IMR-90 (cell line): ENCODE measurements at regions not wholly inside any gene's neighbourhood (a gene's known extent, or its start where the extent isn't known, plus 50 kb on each side); places are given as distances from the start of the nearest gene placed in this dataset.

Source experiments
- ATAC-seq: fragments of 200-7000 bp; cut with Tn5 transposase; 2 replicates; pipeline ENCODE4 v1.9.1; 2020; ENCODE audit warnings: low read depth, mild to moderate bottlenecking, moderate library complexity
- BruUV-seq: library from RNA; stranded (reverse); fragments of 400-500 nt; replicated peaks from 2 replicates; lab custom pipeline; 2021; lab: Mats Ljungman, UMichigan
- CTCF ChIA-PET: fragments of 300-600 bp; formaldehyde crosslinking; extraction: SDS; loops from one replicate; lab custom pipeline; 2021; ENCODE audit warnings: antibody characterized with exemption; lab: Yijun Ruan, JAX
- POLR2A ChIA-PET: fragments of 300-600 bp; sonication (Branson Sonifier 250); formaldehyde crosslinking; loops from one replicate; lab custom pipeline; 2022; ENCODE audit warnings: antibody characterized with exemption; ENCODE audit not compliant: unreplicated experiment; lab: Charles Lee
- DNase-seq: peaks from one replicate; pipeline ENCODE4 v3.0.0; 2013
- H2AFZ ChIP-seq: replicated peaks from 2 replicates; pipeline ENCODE3; 2013; ENCODE audit warnings: low read length, mild to moderate bottlenecking; ENCODE audit not compliant: poor library complexity
- H2AK5ac ChIP-seq: 2 replicates; pipeline ENCODE4 v1.6.1; 2013; ENCODE audit warnings: low read depth, low read length, inconsistent platforms
- H2AK9ac ChIP-seq: replicated peaks from 2 replicates; pipeline ENCODE3; 2013; ENCODE audit warnings: mild to moderate bottlenecking, low read depth, low read length, moderate library complexity; ENCODE audit not compliant: poor library complexity
- H2BK120ac ChIP-seq: 2 replicates; pipeline ENCODE4 v1.6.1; 2013; ENCODE audit warnings: low read depth, low read length, inconsistent platforms
- H2BK15ac ChIP-seq: 3 replicates; pipeline ENCODE4 v1.6.1; 2013; ENCODE audit warnings: low read depth, low read length, inconsistent platforms
- H2BK20ac ChIP-seq: 2 replicates; pipeline ENCODE4 v1.6.1; 2013; ENCODE audit warnings: low read depth, mild to moderate bottlenecking, inconsistent platforms, low read length, moderate library complexity
- H2BK5ac ChIP-seq: 2 replicates; pipeline ENCODE4 v1.6.1; 2013; ENCODE audit warnings: mild to moderate bottlenecking, low read depth, low read length, inconsistent platforms; ENCODE audit not compliant: poor library complexity, severe bottlenecking
- H3K14ac ChIP-seq: replicated peaks from 2 replicates; pipeline ENCODE4 v1.6.1; 2013; ENCODE audit warnings: low read depth, low read length, inconsistent platforms
- H3K18ac ChIP-seq: 2 replicates; pipeline ENCODE4 v1.6.1; 2013; ENCODE audit warnings: low read depth, low read length, control low read depth
- H3K23ac ChIP-seq: 2 replicates; pipeline ENCODE4 v1.6.1; 2013; ENCODE audit warnings: low read depth, low read length, inconsistent platforms
- H3K27ac ChIP-seq: 2 replicates; pipeline ENCODE4 v1.5.1; 2013; ENCODE audit warnings: mild to moderate bottlenecking, control low read depth, low read length; ENCODE audit not compliant: insufficient read depth
- H3K27me3 ChIP-seq: 2 replicates; pipeline ENCODE4 v1.6.1; 2013; ENCODE audit warnings: low read length; ENCODE audit not compliant: control insufficient read depth, insufficient read depth
- H3K36me3 ChIP-seq: 2 replicates; pipeline ENCODE4 v1.6.1; 2013; ENCODE audit warnings: low read length, mixed read lengths; ENCODE audit not compliant: control insufficient read depth, insufficient read depth
- H3K4ac ChIP-seq: 2 replicates; pipeline ENCODE4 v1.6.1; 2013; ENCODE audit warnings: low read depth, low read length, inconsistent platforms
- H3K4me1 ChIP-seq: 2 replicates; pipeline ENCODE4 v1.6.1; 2013; ENCODE audit warnings: low read length, mixed read lengths; ENCODE audit not compliant: control insufficient read depth, insufficient read depth
- H3K4me2 ChIP-seq: 2 replicates; pipeline ENCODE4 v1.6.1; 2013; ENCODE audit warnings: low read depth, mild to moderate bottlenecking, control low read depth, low read length, moderate library complexity
- H3K4me3 ChIP-seq: 2 replicates; pipeline ENCODE4 v1.5.1; 2013; ENCODE audit warnings: low read depth, mild to moderate bottlenecking, control low read depth, low read length, moderate library complexity; ENCODE audit not compliant: insufficient read depth
- H3K56ac ChIP-seq: 2 replicates; pipeline ENCODE4 v1.6.1; 2013; ENCODE audit warnings: low read length, inconsistent platforms; ENCODE audit not compliant: insufficient read depth; ENCODE audit errors: extremely low read depth
- H3K79me1 ChIP-seq, 2 experiments: 2 replicates each; pipeline ENCODE4 v1.6.1; 2013; ENCODE audit warnings: low read length in 2 of 2, inconsistent platforms in 1 of 2, low read depth in 1 of 2
- H3K9ac ChIP-seq: 2 replicates; pipeline ENCODE4 v1.6.1; 2013; ENCODE audit warnings: low read depth, low read length, control low read depth
- H3K9me1 ChIP-seq: 2 replicates; pipeline ENCODE4 v1.6.1; 2013; ENCODE audit warnings: low read length, inconsistent platforms; ENCODE audit not compliant: insufficient read depth
- H3K9me3 ChIP-seq: 2 replicates; pipeline ENCODE4 v1.6.1; 2013; ENCODE audit warnings: low read length; ENCODE audit not compliant: control insufficient read depth, insufficient read depth
- H4K20me1 ChIP-seq: 2 replicates; pipeline ENCODE4 v1.6.1; 2013; ENCODE audit warnings: low read length, inconsistent platforms; ENCODE audit not compliant: insufficient read depth
- H4K5ac ChIP-seq: 2 replicates; pipeline ENCODE4 v1.6.1; 2013; ENCODE audit warnings: mild to moderate bottlenecking, low read depth, low read length, control low read depth
- H4K8ac ChIP-seq, 2 experiments: 2 replicates each; pipeline ENCODE4 v1.6.1; 2013; ENCODE audit warnings: low read depth in 2 of 2, low read length in 2 of 2, control low read depth in 1 of 2, inconsistent platforms in 1 of 2
- H4K91ac ChIP-seq: 2 replicates; pipeline ENCODE4 v1.6.1; 2013; ENCODE audit warnings: low read depth, low read length, inconsistent platforms; ENCODE audit not compliant: insufficient read depth
- BHLHE40 ChIP-seq: fragments of 150-350 bp; IDR thresholded peaks from 2 replicates; pipeline ENCODE4 v1.6.1; 2016; ENCODE audit warnings: mild to moderate bottlenecking, low read depth, low read length
- CEBPB ChIP-seq: IDR thresholded peaks from 2 replicates; pipeline ENCODE4 v1.6.1; 2012; ENCODE audit warnings: low read depth, low read length, improper control_type of control experiment
- CHD1 ChIP-seq: IDR thresholded peaks from 2 replicates; pipeline ENCODE4 v1.6.1; 2012; ENCODE audit warnings: low read depth, low read length, improper control_type of control experiment
- MAFK ChIP-seq: IDR thresholded peaks from 2 replicates; pipeline ENCODE4 v1.6.1; 2012; ENCODE audit warnings: low read depth, low read length, improper control_type of control experiment
- MAZ ChIP-seq: IDR thresholded peaks from 2 replicates; pipeline ENCODE4 v1.6.1; 2012; ENCODE audit warnings: low read depth, mild to moderate bottlenecking, low read length, improper control_type of control experiment, moderate library complexity, borderline replicate concordance
- MXI1 ChIP-seq: IDR thresholded peaks from 2 replicates; pipeline ENCODE4 v1.6.1; 2012; ENCODE audit warnings: low read depth, mild to moderate bottlenecking, low read length, moderate library complexity, borderline replicate concordance
- NFE2L2 ChIP-seq: fragments of 150-350 bp; IDR thresholded peaks from 2 replicates; pipeline ENCODE4 v1.6.1; 2016; ENCODE audit warnings: low read depth, mild to moderate bottlenecking, low read length
- POLR2A ChIP-seq: IDR thresholded peaks from 2 replicates; pipeline ENCODE4 v1.6.1; 2012; ENCODE audit warnings: mild to moderate bottlenecking, low read depth, low read length
- RAD21 ChIP-seq: IDR thresholded peaks from 2 replicates; pipeline ENCODE4 v1.6.1; 2012; ENCODE audit warnings: low read length, improper control_type of control experiment
- RCOR1 ChIP-seq: IDR thresholded peaks from 2 replicates; pipeline ENCODE4 v1.6.1; 2012; ENCODE audit warnings: mild to moderate bottlenecking, low read length, improper control_type of control experiment; ENCODE audit not compliant: insufficient replicate concordance
- RFX5 ChIP-seq: IDR thresholded peaks from 2 replicates; pipeline ENCODE4 v1.8.0; 2012; ENCODE audit warnings: low read depth, mild to moderate bottlenecking, low read length, moderate library complexity
- SMC3 ChIP-seq: fragments of 150-350 bp; IDR thresholded peaks from 2 replicates; pipeline ENCODE4 v1.6.1; 2016; ENCODE audit warnings: low read depth, mild to moderate bottlenecking, antibody characterized with exemption, low read length, moderate library complexity
- WGBS, 2 experiments: methylation state at CpG; one replicate each; pipeline versions ENCODE4 v1.1.5 to v1.1.7; 2013; ENCODE audit warnings: missing lambda C conversion rate in 2 of 2; ENCODE audit not compliant: insufficient read length in 1 of 2; ENCODE audit errors: extremely low coverage in 2 of 2; 5-methylcytosine and 5-hydroxymethylcytosine counted together
- dilution Hi-C: fragments of 300-500 bp; cut with HindIII; formaldehyde crosslinking; loops from one replicate; pipeline ENCODE4 v1.14.3; 2018; ENCODE audit warnings: low sequenced_read_pairs; ENCODE audit not compliant: unreplicated experiment
- in situ Hi-C: fragments of 300-500 bp; cut with MboI; formaldehyde crosslinking; loops from 3 replicates; pipeline ENCODE4 v1.14.3; 2019; ENCODE audit warnings: low sequenced_read_pairs, inconsistent platforms, mixed read lengths
- intact Hi-C: fragments of 100-400 bp; cut with micrococcal nuclease; formaldehyde crosslinking; loops from 2 replicates; pipeline ENCODE4 v1.10.0; 2022
- TF ChIP-seq, protein P1 (sequence below): fragments of 150-350 bp; IDR thresholded peaks from 2 replicates; pipeline ENCODE4 v1.6.1; 2017; ENCODE audit warnings: mild to moderate bottlenecking, antibody characterized with exemption, low read length, low read depth
- TF ChIP-seq, protein P2 (sequence below): conservative IDR thresholded peaks from 2 replicates; pipeline ENCODE4 v1.5.1; 2012; ENCODE audit warnings: mild to moderate bottlenecking, low read depth, low read length, improper control_type of control experiment
- TF ChIP-seq, protein P3 (sequence below): fragments of 150-350 bp; IDR thresholded peaks from 2 replicates; pipeline ENCODE4 v1.6.1; 2016; ENCODE audit warnings: low read depth, mild to moderate bottlenecking, low read length, moderate library complexity, borderline replicate concordance

DNA sequence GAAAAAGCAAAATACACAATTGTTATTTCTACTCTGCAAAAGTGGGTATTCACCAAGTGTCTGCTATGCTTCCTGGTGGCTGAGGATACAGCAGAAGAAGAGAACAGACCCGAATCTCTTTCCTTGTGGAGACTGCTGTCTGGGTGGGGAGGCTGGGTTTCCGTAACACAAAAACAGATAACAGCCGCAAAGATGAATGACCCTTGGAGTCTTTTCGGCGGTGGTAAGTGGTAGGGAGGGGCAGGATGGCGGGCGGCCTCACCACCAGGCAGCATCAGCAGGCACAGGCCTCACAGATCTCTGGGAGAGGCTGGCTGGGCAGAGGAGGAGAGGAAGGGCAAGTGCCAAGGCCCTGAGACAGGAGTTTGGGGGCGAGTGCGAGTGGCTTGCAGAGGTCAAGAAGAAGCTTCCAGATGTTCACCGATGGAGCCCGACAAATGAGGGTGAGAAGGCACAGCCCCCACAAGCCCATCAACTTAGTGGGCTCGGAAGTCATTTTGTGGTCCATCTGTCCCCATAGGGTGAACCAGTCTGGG lies 164.2 kb downstream of the RHOU start:
- Histone ChIP-seq H3K4me2 (no peak overlapping the region), H3K4me3 (no peak overlapping the region), H3K27me3 (peaks cover under 1% of the 10 kb centered on the region; the same call in 1 of the 2 replicates), H2AK9ac (peak overlapping the region; percentile 30), H4K20me1 (peaks cover 4% of the 10 kb centered on the region; the same call in 1 of the 2 replicates), H2BK15ac (no peak overlapping the region), H2BK5ac (no peak overlapping the region), H3K4ac (0 out of 2 replicates have a peak overlapping the region, but pooled peaks have one; percentile 13), H2AFZ (no peak overlapping the region), H2BK120ac (no peak overlapping the region), H3K14ac (no peak overlapping the region), H3K18ac (no peak overlapping the region; the same call in 1 of the 2 replicates), H3K79me1 (no peaks in the 10 kb centered on the region), H3K9me1 (peaks cover 14% of the 10 kb centered on the region), H3K4me1 (peaks cover 23% of the 10 kb centered on the region), H2BK20ac (no peak overlapping the region; the same call in 1 of the 2 replicates), H4K5ac (no peak overlapping the region; the same call in 1 of the 2 replicates), H4K8ac (no peak overlapping the region; a peak in 2 of 4 replicates), H3K56ac (no peak overlapping the region), H4K91ac (no peak overlapping the region), H3K27ac (no peak overlapping the region; the same call in 1 of the 2 replicates), H2AK5ac (no peak overlapping the region), H3K36me3 (no peaks in the 10 kb centered on the region), H3K9ac (no peak overlapping the region), H3K9me3 (no peaks in the 10 kb centered on the region), H3K23ac (no peak overlapping the region)
- 75% methylated on average over 6 of the region's 12 CpGs; no CpG with 5 or more reads in 1 of the 2 experiments for WGBS, 2 experiments
- BruUV-seq: no TSS peak
- no peak for ATAC-seq
- ChIA-PET POLR2A (no interaction called here), CTCF (no interaction called here)
- intact Hi-C loops (no loop called here), dilution Hi-C loops (no loop called here), in situ Hi-C loops (no loop called here)
- no peak for DNase-seq
- no peak for TF ChIP-seq RFX5
- TF ChIP-seq, protein P1, sequence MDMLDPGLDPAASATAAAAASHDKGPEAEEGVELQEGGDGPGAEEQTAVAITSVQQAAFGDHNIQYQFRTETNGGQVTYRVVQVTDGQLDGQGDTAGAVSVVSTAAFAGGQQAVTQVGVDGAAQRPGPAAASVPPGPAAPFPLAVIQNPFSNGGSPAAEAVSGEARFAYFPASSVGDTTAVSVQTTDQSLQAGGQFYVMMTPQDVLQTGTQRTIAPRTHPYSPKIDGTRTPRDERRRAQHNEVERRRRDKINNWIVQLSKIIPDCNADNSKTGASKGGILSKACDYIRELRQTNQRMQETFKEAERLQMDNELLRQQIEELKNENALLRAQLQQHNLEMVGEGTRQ: no peak
- TF ChIP-seq BHLHE40: no peak
- TF ChIP-seq MAZ: no peak
- TF ChIP-seq RAD21: no peak
- no peak for TF ChIP-seq POLR2A
- no peak for TF ChIP-seq RCOR1
- TF ChIP-seq, protein P2, sequence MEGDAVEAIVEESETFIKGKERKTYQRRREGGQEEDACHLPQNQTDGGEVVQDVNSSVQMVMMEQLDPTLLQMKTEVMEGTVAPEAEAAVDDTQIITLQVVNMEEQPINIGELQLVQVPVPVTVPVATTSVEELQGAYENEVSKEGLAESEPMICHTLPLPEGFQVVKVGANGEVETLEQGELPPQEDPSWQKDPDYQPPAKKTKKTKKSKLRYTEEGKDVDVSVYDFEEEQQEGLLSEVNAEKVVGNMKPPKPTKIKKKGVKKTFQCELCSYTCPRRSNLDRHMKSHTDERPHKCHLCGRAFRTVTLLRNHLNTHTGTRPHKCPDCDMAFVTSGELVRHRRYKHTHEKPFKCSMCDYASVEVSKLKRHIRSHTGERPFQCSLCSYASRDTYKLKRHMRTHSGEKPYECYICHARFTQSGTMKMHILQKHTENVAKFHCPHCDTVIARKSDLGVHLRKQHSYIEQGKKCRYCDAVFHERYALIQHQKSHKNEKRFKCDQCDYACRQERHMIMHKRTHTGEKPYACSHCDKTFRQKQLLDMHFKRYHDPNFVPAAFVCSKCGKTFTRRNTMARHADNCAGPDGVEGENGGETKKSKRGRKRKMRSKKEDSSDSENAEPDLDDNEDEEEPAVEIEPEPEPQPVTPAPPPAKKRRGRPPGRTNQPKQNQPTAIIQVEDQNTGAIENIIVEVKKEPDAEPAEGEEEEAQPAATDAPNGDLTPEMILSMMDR: no peak
- no peak for TF ChIP-seq NFE2L2
- TF ChIP-seq MXI1: no peak
- TF ChIP-seq, protein P3, sequence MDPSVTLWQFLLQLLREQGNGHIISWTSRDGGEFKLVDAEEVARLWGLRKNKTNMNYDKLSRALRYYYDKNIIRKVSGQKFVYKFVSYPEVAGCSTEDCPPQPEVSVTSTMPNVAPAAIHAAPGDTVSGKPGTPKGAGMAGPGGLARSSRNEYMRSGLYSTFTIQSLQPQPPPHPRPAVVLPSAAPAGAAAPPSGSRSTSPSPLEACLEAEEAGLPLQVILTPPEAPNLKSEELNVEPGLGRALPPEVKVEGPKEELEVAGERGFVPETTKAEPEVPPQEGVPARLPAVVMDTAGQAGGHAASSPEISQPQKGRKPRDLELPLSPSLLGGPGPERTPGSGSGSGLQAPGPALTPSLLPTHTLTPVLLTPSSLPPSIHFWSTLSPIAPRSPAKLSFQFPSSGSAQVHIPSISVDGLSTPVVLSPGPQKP: no peak
- TF ChIP-seq MAFK: no peak
- no peak for TF ChIP-seq CHD1
- no peak for TF ChIP-seq SMC3
- TF ChIP-seq CEBPB: no peak
